ENCODE measurements at regions not wholly inside any gene's neighbourhood (a gene's known extent, or its start where the extent isn't known, plus 50 kb on each side); places are given as distances from the start of the nearest gene placed in this dataset.

GRCh38 chr4:144499777-144500176, 146.2 kb upstream of the HHIP start:
- Histone ChIP-seq H3K18ac (ENCODE audit: insufficient read length, low read depth, low read length) (no peak overlapping the region), H3K23ac (ENCODE audit: insufficient read length, low read depth, low read length) (no peak overlapping the region), H2AFZ (ENCODE audit: low read length) (no peak overlapping the region), H3K27me3 (ENCODE audit: insufficient read depth, low read length) (no peaks in the 10 kb centered on the region), H3K9me3 (ENCODE audit: control insufficient read depth, low read depth, low read length) (no peaks in the 10 kb centered on the region), H2BK5ac (ENCODE audit: insufficient read length, low read length) (no peak overlapping the region), H3K14ac (ENCODE audit: insufficient read depth, low read length) (no peak overlapping the region), H3K79me1 (ENCODE audit: insufficient read depth, low read depth, low read length, poor library complexity, severe bottlenecking) (no peaks in the 10 kb centered on the region), H3K79me2 (ENCODE audit: insufficient read depth, low read length) (no peaks in the 10 kb centered on the region), H4K20me1 (ENCODE audit: control insufficient read depth, insufficient read depth, insufficient read length) (no peaks in the 10 kb centered on the region), H3K27ac (ENCODE audit: insufficient read length, low read depth, low read length) (no peak overlapping the region), H2BK12ac (ENCODE audit: insufficient read length, low read depth, low read length) (no peak overlapping the region), H2BK15ac (ENCODE audit: low read depth, low read length) (no peak overlapping the region), H4K8ac (replicated peaks; ENCODE audit: insufficient read length, low read depth, low read length) (no peak overlapping the region), H2BK20ac (ENCODE audit: low read depth, low read length, poor library complexity, severe bottlenecking) (no peak overlapping the region), H3K4me2 (ENCODE audit: insufficient read depth, insufficient read length, low read length) (no peak overlapping the region), H3T11ph (ENCODE audit: low read length) (no peak overlapping the region), H3K23me2 (ENCODE audit: insufficient read length, low read depth, low read length, poor library complexity, severe bottlenecking) (no peaks in the 10 kb centered on the region), H3K9ac (ENCODE audit: extremely low read depth, insufficient read length, low read length) (no peak overlapping the region), H3K4me1 (ENCODE audit: insufficient read depth, low read length) (no peaks in the 10 kb centered on the region), H4K5ac (ENCODE audit: insufficient read length, low read depth, low read length) (no peak overlapping the region), H3K4ac (ENCODE audit: low read depth, low read length) (no peak overlapping the region), H4K91ac (ENCODE audit: insufficient read length, low read depth, low read length) (no peak overlapping the region), H3K56ac (ENCODE audit: insufficient read length, low read depth, low read length) (no peak overlapping the region), H2BK120ac (ENCODE audit: low read depth, low read length, poor library complexity, severe bottlenecking) (no peak overlapping the region), H2AK5ac (ENCODE audit: insufficient read length, low read length) (no peak overlapping the region)
- H3K4me3 Mint-ChIP-seq = no peak overlapping the region
- no peaks in the 10 kb centered on the region for H3K27me3 Mint-ChIP-seq (ENCODE audit: low read depth)
- no peak overlapping the region for H3K27ac Mint-ChIP-seq
- TF ChIP-seq CTCF (conservative IDR thresholded peaks at IDR 0.05) = no peak
- H3K9me3 Mint-ChIP-seq = no peaks in the 10 kb centered on the region
- H3K4me1 Mint-ChIP-seq = no peaks in the 10 kb centered on the region
- no peak for DNase-seq
- no peaks in the 10 kb centered on the region for H3K36me3 Mint-ChIP-seq (ENCODE audit: insufficient read depth in 1 of 3, low read depth in 3 of 3)
